Hematopoietic multipotent progenitor cell treated with erythropoietin and hydrocortisone succinate and interleukin-3 and kit ligand, for 8 days (in vitro differentiated cells): ENCODE measurements at regions not wholly inside any gene's neighbourhood (a gene's known extent, or its start where the extent isn't known, plus 50 kb on each side); places are given as distances from the start of the nearest gene placed in this dataset.
A peak's percentile ranks its signal among the peaks of the same experiment; 100 is the strongest.

Experiments used
- DNase-seq: peaks from one replicate; pipeline ENCODE4 v3.0.0-alpha.2; 2015

- DNase-seq: no peak
These were observed 301.8 kb downstream of the TFAP2C start for GRCh38 chr20:56930876-56931275.

GRCh38 chr20:56932575-56933330 is 303.6 kb downstream of the TFAP2C start:
- no peak for DNase-seq

- no peak for DNase-seq
These were observed 304.2 kb downstream of the TFAP2C start for GRCh38 chr20:56933331-56933698.

- DNase-seq: no peak
These were observed 305.8 kb downstream of the TFAP2C start for GRCh38 chr20:56934888-56935287.

GRCh38 chr20:56940466-56940865 is 311.4 kb downstream of the TFAP2C start:
- DNase-seq: no peak

- DNase-seq: no peak
These were observed 312.1 kb downstream of the TFAP2C start for GRCh38 chr20:56941101-56941686.

- no peak for DNase-seq
These were observed 315.1 kb downstream of the TFAP2C start for GRCh38 chr20:56943946-56944945.

GRCh38 chr20:56945057-56945456 is 316.0 kb downstream of the TFAP2C start:
- DNase-seq: no peak

- DNase-seq: no peak
These were observed 316.8 kb downstream of the TFAP2C start for GRCh38 chr20:56945901-56946300.

GRCh38 chr20:56949318-56949717 is 317.1 kb downstream of the BMP7 start:
- DNase-seq: no peak

GRCh38 chr20:56952258-56953047 is 314.0 kb downstream of the BMP7 start:
- DNase-seq: no peak

GRCh38 chr20:56953048-56953586 is 313.3 kb downstream of the BMP7 start:
- no peak for DNase-seq

- DNase-seq: no peak
These were observed 311.6 kb downstream of the BMP7 start for GRCh38 chr20:56954797-56955196.

- no peak for DNase-seq
These were observed 310.8 kb downstream of the BMP7 start for GRCh38 chr20:56955680-56956079.

- DNase-seq: no peak
These were observed 309.9 kb downstream of the BMP7 start for GRCh38 chr20:56956534-56956933.

GRCh38 chr20:56957737-56958553 is 308.5 kb downstream of the BMP7 start:
- no peak for DNase-seq

- DNase-seq: no peak
These were observed 301.5 kb downstream of the BMP7 start for GRCh38 chr20:56964901-56965300.

- no peak for DNase-seq
These were observed 298.5 kb downstream of the BMP7 start for GRCh38 chr20:56967916-56968315.

- DNase-seq: no peak
These were observed 297.9 kb downstream of the BMP7 start for GRCh38 chr20:56968376-56969048.

- DNase-seq: peak; percentile 26
These were observed 291.8 kb downstream of the BMP7 start for GRCh38 chr20:56974499-56975250.
